KBM-7 (cell line): ENCODE measurements at regions not wholly inside any gene's neighbourhood (a gene's known extent, or its start where the extent isn't known, plus 50 kb on each side); places are given as distances from the start of the nearest gene placed in this dataset.

Experiments
- DNase-seq: peaks from one replicate; pipeline ENCODE4 v3.0.0-alpha.2; 2015
- in situ Hi-C: fragments of 300-500 bp; cut with MboI; formaldehyde crosslinking; loops from 2 replicates; pipeline ENCODE4 v1.14.3; 2020; ENCODE audit warnings: low sequenced_read_pairs, low pct_unique_long_range_greater_than_20kb, mixed read lengths

- in situ Hi-C loops = no loop called here
- DNase-seq = no peak
These were observed 413.1 kb downstream of the KCTD16 start for GRCh38 chr5:144583541-144584449.

GRCh38 chr5:144582066-144582465 is 411.4 kb downstream of the KCTD16 start:
- in situ Hi-C loops = no loop called here
- no peak for DNase-seq

- no peak for DNase-seq
- in situ Hi-C loops = no loop called here
These were observed 410.4 kb downstream of the KCTD16 start for GRCh38 chr5:144581044-144581443.

GRCh38 chr5:144577676-144578075 is 407.0 kb downstream of the KCTD16 start:
- DNase-seq = no peak
- in situ Hi-C loops = no loop called here

GRCh38 chr5:144575736-144576135 is 405.1 kb downstream of the KCTD16 start:
- no peak for DNase-seq
- in situ Hi-C loops = no loop called here

GRCh38 chr5:144567421-144567780 is 396.7 kb downstream of the KCTD16 start:
- in situ Hi-C loops = no loop called here
- no peak for DNase-seq

- DNase-seq = no peak
- in situ Hi-C loops = no loop called here
These were observed 396.2 kb downstream of the KCTD16 start for GRCh38 chr5:144566747-144567420.

GRCh38 chr5:144549580-144549979 is 378.9 kb downstream of the KCTD16 start:
- in situ Hi-C loops = no loop called here
- no peak for DNase-seq

GRCh38 chr5:144548936-144549335 is 378.3 kb downstream of the KCTD16 start:
- in situ Hi-C loops = no loop called here
- no peak for DNase-seq

- in situ Hi-C loops = no loop called here
- DNase-seq = no peak
These were observed 376.4 kb downstream of the KCTD16 start for GRCh38 chr5:144547098-144547499.

- in situ Hi-C loops = no loop called here
- no peak for DNase-seq
These were observed 368.2 kb downstream of the KCTD16 start for GRCh38 chr5:144538845-144539244.
